ENCODE measurements at regions not wholly inside any gene's neighbourhood (a gene's known extent, or its start where the extent isn't known, plus 50 kb on each side); places are given as distances from the start of the nearest gene placed in this dataset.

DNA sequence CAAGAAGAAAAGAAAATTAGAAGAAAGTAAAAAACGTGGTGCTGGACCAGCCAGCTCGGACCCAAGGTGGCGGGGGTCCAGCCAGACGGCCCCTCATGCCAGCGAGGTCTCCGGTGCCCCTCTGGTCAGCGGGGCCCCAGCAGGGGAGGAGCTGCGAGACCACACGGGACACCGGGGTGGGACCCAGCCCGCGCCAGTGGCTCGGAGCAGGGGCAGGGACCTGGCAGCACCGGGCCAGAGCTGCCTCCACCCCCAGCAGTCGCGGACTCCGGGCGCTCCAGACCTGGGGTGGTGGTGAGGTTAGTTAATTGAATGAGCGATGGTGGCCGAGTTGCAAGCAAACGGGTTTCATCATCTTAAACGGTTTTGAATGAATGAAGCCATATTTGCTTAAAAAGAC, 289.9 kb upstream of the MC4R start:
- H3K27ac ChIP-seq = no peak overlapping the region
- POLR2A ChIA-PET (ENCODE audit: low non-redundant PET) = no interaction called here
- no peak for TF ChIP-seq CTCF (conservative IDR thresholded peaks at IDR 0.05; ENCODE audit: low read depth)
- CTCF ChIA-PET = no interaction called here
- no peak for DNase-seq (ENCODE audit: low spot score)

- no peak overlapping the region for H3K27ac ChIP-seq
- POLR2A ChIA-PET (ENCODE audit: low non-redundant PET) = no interaction called here
- TF ChIP-seq CTCF (conservative IDR thresholded peaks at IDR 0.05; ENCODE audit: low read depth) = no peak
- CTCF ChIA-PET = no interaction called here
- DNase-seq (ENCODE audit: low spot score) = no peak
Measured at GRCh38 chr18:60663060-60663989, 290.8 kb upstream of the MC4R start.

DNA sequence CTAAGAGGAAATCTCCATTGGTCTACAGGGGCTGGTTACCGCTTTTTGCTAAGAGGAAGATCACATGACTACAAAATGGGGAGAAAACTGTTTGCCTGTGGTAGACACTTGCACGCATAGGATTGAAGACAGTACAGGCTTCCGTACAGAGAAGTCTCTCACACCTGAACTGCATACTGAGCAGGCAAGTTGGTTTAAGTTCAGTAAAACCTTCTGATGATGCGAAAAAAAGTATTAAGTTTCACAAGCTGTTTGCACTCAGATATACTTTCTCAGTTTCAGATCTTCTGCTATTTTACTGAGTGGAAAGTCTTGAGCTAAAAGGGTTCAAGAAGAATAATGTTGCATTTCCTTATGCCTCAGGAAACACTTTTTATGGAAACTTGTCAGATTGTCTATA, 292.2 kb upstream of the MC4R start:
- no peak for TF ChIP-seq CTCF (conservative IDR thresholded peaks at IDR 0.05; ENCODE audit: low read depth)
- POLR2A ChIA-PET (ENCODE audit: low non-redundant PET) = no interaction called here
- no peak for DNase-seq (ENCODE audit: low spot score)
- no peak overlapping the region for H3K27ac ChIP-seq
- CTCF ChIA-PET = no interaction called here

- DNase-seq (ENCODE audit: low spot score) = no peak
- CTCF ChIA-PET = no interaction called here
- no peak for TF ChIP-seq CTCF (conservative IDR thresholded peaks at IDR 0.05; ENCODE audit: low read depth)
- POLR2A ChIA-PET (ENCODE audit: low non-redundant PET) = no interaction called here
- H3K27ac ChIP-seq = no peak overlapping the region
Measured at GRCh38 chr18:60667016-60667415, 294.4 kb upstream of the MC4R start.

- TF ChIP-seq CTCF (conservative IDR thresholded peaks at IDR 0.05; ENCODE audit: low read depth) = no peak
- H3K27ac ChIP-seq = no peak overlapping the region
- ChIA-PET POLR2A (ENCODE audit: low non-redundant PET) (no interaction called here), CTCF (interaction anchor here (0.5 kb wide), 1 partner anchor 383 kb away, joined by 3 read pairs; no protein-coding TSS in a partner anchor)
- DNase-seq (ENCODE audit: low spot score) = no peak
Measured at GRCh38 chr18:60668583-60668982, 296.0 kb upstream of the MC4R start.

DNA sequence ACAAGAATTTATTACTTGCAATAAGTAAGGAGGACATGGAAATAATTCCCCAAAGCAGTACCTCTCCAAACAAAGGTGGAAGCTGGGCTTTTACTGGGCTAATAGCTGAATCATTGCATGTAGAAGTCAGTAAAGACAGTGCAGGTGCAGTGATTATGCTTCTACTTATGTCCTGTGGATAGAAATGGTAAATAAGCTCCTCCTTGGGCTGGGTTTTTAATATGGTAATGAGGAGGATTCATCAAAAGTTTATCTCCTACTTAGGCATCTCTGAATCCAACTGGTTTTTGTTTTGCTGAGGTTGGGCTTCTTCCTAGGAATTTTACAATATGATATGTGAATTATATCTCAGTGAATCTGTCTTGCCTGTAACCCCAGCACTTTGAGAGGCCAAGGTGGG, 297.4 kb upstream of the MC4R start:
- TF ChIP-seq CTCF (conservative IDR thresholded peaks at IDR 0.05; ENCODE audit: low read depth) = no peak
- POLR2A ChIA-PET (ENCODE audit: low non-redundant PET) = no interaction called here
- no peak overlapping the region for H3K27ac ChIP-seq
- CTCF ChIA-PET = interaction anchor here (0.7 kb wide), 1 partner anchor 16 kb away, joined by 5 read pairs; no protein-coding TSS in a partner anchor
- DNase-seq (ENCODE audit: low spot score) = no peak

Measured in RWPE1 (cell line).